ENCODE measurements at regions not wholly inside any gene's neighbourhood (a gene's known extent, or its start where the extent isn't known, plus 50 kb on each side); places are given as distances from the start of the nearest gene placed in this dataset.

DNA sequence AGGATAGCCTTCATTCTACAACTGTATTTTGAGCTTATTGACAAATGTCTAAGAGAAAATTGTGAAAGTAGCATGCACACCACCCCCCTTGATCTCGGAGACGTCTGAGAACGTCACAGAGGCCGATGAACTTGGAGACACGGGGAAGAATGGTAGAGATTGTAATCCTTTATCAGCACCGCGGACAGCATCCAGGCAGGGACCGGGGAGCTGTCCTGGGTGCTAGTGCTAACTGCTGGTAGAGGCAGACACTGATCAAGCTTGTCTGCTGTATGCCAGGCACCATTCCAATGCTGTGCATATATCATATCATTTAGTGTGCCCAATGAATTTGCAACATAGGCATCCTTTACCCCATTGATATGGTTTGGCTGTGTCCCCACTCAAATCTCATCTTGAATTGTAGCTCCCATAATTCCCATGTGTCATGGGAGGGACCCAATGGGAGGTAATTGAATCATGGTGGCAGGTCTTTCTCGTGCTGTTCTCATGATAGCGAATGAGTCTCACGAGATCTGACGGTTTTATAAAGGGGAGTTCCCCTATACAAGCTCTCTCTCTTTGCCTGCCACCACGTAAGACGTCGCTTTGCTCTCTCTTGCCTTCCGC is 98.8 kb downstream of the LHX2 start:
- Mint-ChIP-seq H3K9me3 (peaks cover under 1% of the 10 kb centered on the region), H3K36me3 (ENCODE audit: low read depth) (no peaks in the 10 kb centered on the region), H3K27me3 (ENCODE audit: low read depth) (peaks cover 63% of the 10 kb centered on the region), H3K27ac (ENCODE audit: unreplicated experiment) (no peak overlapping the region), H3K4me1 (no peaks in the 10 kb centered on the region), H3K4me3 (no peak overlapping the region)
- peak; percentile 82 for DNase-seq (ENCODE audit: low read depth, low spot score)
- TF ChIP-seq, protein P1, sequence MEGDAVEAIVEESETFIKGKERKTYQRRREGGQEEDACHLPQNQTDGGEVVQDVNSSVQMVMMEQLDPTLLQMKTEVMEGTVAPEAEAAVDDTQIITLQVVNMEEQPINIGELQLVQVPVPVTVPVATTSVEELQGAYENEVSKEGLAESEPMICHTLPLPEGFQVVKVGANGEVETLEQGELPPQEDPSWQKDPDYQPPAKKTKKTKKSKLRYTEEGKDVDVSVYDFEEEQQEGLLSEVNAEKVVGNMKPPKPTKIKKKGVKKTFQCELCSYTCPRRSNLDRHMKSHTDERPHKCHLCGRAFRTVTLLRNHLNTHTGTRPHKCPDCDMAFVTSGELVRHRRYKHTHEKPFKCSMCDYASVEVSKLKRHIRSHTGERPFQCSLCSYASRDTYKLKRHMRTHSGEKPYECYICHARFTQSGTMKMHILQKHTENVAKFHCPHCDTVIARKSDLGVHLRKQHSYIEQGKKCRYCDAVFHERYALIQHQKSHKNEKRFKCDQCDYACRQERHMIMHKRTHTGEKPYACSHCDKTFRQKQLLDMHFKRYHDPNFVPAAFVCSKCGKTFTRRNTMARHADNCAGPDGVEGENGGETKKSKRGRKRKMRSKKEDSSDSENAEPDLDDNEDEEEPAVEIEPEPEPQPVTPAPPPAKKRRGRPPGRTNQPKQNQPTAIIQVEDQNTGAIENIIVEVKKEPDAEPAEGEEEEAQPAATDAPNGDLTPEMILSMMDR (conservative IDR thresholded peaks at IDR 0.05) = no peak

DNA sequence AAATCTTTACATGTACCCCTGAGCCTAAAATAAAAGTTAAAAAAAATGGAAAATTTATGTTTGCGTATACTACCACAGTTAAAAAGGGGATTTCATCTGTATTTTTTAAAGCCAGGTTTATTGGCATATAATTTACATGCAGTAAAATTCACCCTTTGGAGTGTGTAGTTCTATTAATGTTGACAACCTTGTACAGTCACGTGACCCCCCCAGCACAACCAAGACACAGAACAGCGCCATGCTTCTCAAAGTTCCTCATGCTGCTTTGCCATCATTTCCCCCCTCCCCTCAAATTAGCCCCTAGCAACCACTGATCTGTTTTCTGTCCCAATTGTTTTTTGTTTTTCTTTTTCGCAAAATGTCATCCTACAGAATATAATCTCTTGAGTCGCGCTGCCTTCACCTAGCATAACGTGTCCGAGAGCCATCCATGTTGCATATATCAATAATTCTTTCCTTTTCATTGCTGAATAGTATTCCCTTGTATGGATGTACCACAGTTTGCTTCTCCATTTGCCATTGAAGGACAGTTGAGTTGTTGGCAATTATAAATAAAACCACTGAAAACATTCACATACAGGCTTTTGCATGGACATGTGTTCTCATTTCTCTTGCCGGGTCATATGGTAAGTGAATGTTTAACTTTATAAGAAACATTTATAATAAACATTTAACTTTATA is 105.3 kb downstream of the LHX2 start:
- no peak overlapping the region for H3K27ac Mint-ChIP-seq (ENCODE audit: unreplicated experiment)
- H3K4me3 Mint-ChIP-seq = no peak overlapping the region
- H3K4me1 Mint-ChIP-seq = no peaks in the 10 kb centered on the region
- TF ChIP-seq, protein P1 (conservative IDR thresholded peaks at IDR 0.05) = no peak
- DNase-seq (ENCODE audit: low read depth, low spot score) = no peak
- H3K9me3 Mint-ChIP-seq = peaks cover 9% of the 10 kb centered on the region
- no peaks in the 10 kb centered on the region for H3K36me3 Mint-ChIP-seq (ENCODE audit: low read depth)
- H3K27me3 Mint-ChIP-seq (ENCODE audit: low read depth) = peaks cover 45% of the 10 kb centered on the region

DNA sequence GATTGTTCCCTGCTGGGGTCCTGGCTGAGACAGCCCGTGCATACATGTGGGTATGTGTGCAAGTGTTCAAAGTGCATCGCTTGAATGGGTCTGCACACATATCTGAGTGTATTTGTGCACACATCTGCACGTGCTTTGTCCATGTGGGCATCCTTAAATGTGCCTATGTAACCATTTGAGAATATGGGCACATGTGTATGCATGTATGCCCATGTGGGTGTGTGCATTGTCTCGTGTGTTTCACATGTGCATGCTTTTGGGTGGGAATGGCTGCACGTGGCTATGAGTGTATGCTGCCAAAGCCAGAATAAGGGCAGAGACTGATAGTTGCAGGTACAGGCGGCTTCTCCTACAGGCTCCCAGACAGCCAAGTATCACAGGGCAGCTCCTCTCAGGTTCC is 107.3 kb downstream of the LHX2 start:
- no peaks in the 10 kb centered on the region for H3K4me1 Mint-ChIP-seq

DNA sequence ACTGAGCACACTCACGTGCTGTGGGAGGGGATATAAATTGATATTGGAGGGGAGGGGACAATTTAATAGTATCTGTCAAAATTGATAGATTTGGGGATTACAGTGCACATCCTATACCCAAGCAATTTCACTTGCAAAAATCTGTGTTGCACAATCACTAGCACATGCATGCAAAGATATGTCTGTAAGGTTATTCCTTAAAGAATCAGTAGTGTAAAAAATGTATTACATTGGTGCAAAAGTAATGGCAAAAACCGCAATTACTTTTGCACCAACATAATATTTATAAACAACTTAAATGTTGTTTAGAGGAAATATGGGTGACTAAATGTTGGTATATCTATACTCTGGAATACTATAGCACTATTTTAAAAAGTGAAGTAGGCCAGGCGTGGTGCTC is 108.7 kb downstream of the LHX2 start:
- TF ChIP-seq, protein P1 (conservative IDR thresholded peaks at IDR 0.05) = no peak
- H3K27me3 Mint-ChIP-seq (ENCODE audit: low read depth) = peaks cover 38% of the 10 kb centered on the region
- H3K9me3 Mint-ChIP-seq = peaks cover 9% of the 10 kb centered on the region
- H3K4me1 Mint-ChIP-seq = peaks cover 5% of the 10 kb centered on the region
- H3K4me3 Mint-ChIP-seq = no peak overlapping the region
- DNase-seq (ENCODE audit: low read depth, low spot score) = no peak
- H3K27ac Mint-ChIP-seq (ENCODE audit: unreplicated experiment) = no peak overlapping the region
- H3K36me3 Mint-ChIP-seq (ENCODE audit: low read depth) = no peaks in the 10 kb centered on the region

More for the DNA sequence above, 107.3 kb downstream of the LHX2 start:
- Mint-ChIP-seq H3K9me3 (peaks cover 9% of the 10 kb centered on the region), H3K27ac (ENCODE audit: unreplicated experiment) (no peak overlapping the region), H3K4me3 (no peak overlapping the region), H3K27me3 (ENCODE audit: low read depth) (peaks cover 38% of the 10 kb centered on the region), H3K36me3 (ENCODE audit: low read depth) (no peaks in the 10 kb centered on the region)
- DNase-seq (ENCODE audit: low read depth, low spot score) = no peak
- TF ChIP-seq, protein P1 (conservative IDR thresholded peaks at IDR 0.05) = no peak

DNA sequence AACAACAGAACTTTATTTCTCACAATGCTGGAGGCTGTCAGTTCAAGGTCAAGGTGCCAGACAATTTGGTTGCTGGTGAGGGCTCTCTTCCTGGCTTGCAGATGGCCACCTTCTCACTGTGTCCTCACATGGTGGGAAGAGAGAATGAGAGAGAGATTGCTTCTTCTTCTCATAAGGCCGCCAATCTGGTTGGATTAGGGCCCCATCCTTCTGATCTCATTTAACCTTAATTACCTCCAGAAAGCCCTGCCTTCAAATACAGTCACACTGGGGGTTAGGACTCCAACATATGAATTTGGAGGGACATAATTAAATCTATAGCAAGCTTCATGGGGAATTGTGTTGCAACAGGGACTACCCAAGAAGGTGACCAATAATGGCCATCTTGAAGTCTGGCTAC is 110.2 kb downstream of the LHX2 start:
- Mint-ChIP-seq H3K4me3 (no peak overlapping the region), H3K27me3 (ENCODE audit: low read depth) (peaks cover 31% of the 10 kb centered on the region), H3K27ac (ENCODE audit: unreplicated experiment) (no peak overlapping the region), H3K9me3 (peaks cover 4% of the 10 kb centered on the region), H3K4me1 (peaks cover 10% of the 10 kb centered on the region), H3K36me3 (ENCODE audit: low read depth) (no peaks in the 10 kb centered on the region)
- no peak for DNase-seq (ENCODE audit: low read depth, low spot score)
- TF ChIP-seq, protein P1 (conservative IDR thresholded peaks at IDR 0.05) = no peak
